ENCODE measurements at regions not wholly inside any gene's neighbourhood (a gene's known extent, or its start where the extent isn't known, plus 50 kb on each side); places are given as distances from the start of the nearest gene placed in this dataset.

DNA sequence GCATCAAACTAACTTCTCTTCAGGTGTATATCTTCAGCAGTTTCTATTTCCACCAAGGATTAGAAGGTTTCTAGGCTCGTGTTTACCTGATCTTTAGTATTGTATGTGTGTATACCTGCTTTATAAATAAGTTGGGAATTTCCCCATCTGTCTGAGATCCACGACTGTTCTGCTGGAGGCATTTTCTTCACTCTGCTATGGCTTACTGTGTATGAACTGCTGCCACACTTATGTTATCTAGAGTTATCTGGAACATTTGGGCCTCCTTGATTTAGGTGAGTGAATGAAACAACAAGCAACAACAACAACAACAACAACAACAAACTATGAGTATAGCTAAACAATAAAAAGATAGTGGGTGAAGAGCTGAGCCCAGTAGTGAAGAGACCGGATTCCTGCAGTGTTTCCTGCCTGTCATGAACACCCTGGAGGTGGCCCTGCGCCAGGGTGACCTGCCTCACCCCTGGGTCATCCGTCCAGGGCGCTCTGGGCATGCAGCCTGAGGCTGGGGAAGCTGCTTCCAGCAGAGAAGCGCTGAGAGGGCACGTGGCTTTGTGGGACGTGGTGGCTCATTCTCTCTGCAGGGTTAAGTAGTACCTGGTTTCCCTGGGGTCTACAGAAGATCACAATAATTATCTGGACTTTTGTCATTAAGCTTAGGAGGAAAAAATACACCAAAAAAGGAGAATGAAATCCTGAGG is 56.1 kb upstream of the GATA6 start:
- TF ChIP-seq, protein P1, sequence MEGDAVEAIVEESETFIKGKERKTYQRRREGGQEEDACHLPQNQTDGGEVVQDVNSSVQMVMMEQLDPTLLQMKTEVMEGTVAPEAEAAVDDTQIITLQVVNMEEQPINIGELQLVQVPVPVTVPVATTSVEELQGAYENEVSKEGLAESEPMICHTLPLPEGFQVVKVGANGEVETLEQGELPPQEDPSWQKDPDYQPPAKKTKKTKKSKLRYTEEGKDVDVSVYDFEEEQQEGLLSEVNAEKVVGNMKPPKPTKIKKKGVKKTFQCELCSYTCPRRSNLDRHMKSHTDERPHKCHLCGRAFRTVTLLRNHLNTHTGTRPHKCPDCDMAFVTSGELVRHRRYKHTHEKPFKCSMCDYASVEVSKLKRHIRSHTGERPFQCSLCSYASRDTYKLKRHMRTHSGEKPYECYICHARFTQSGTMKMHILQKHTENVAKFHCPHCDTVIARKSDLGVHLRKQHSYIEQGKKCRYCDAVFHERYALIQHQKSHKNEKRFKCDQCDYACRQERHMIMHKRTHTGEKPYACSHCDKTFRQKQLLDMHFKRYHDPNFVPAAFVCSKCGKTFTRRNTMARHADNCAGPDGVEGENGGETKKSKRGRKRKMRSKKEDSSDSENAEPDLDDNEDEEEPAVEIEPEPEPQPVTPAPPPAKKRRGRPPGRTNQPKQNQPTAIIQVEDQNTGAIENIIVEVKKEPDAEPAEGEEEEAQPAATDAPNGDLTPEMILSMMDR (IDR thresholded peaks at IDR 0.05): no peak
- no peak for TF ChIP-seq POLR2A (IDR thresholded peaks at IDR 0.05; ENCODE audit: low read depth)
- no peak for TF ChIP-seq EP300 (IDR thresholded peaks at IDR 0.05)
- TF ChIP-seq POLR2AphosphoS5 (IDR thresholded peaks at IDR 0.05): no peak

Measured in esophagus muscularis mucosa (tissue), 4 donors.